ENCODE measurements at regions not wholly inside any gene's neighbourhood (a gene's known extent, or its start where the extent isn't known, plus 50 kb on each side); places are given as distances from the start of the nearest gene placed in this dataset.

DNA sequence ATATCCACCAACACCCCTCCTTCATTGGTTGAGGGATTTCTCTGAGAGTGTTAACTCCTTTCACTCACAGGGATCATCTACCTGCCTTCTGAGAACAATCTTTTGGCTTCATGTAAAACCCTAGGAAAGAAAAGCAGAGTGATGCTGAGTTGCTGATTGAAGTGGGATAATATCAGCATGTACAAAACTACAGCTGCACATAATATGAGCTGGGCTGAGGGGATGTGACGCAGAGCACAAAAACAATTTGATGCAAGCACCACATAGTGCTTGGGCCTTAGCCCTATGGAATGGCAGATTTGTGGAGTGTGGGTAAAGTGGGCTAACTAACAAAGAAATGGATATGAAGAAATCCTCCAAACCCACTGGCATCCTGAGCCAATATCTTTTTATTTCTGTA is 267.6 kb upstream of the KCNH8 start:
- TF ChIP-seq, protein P1, sequence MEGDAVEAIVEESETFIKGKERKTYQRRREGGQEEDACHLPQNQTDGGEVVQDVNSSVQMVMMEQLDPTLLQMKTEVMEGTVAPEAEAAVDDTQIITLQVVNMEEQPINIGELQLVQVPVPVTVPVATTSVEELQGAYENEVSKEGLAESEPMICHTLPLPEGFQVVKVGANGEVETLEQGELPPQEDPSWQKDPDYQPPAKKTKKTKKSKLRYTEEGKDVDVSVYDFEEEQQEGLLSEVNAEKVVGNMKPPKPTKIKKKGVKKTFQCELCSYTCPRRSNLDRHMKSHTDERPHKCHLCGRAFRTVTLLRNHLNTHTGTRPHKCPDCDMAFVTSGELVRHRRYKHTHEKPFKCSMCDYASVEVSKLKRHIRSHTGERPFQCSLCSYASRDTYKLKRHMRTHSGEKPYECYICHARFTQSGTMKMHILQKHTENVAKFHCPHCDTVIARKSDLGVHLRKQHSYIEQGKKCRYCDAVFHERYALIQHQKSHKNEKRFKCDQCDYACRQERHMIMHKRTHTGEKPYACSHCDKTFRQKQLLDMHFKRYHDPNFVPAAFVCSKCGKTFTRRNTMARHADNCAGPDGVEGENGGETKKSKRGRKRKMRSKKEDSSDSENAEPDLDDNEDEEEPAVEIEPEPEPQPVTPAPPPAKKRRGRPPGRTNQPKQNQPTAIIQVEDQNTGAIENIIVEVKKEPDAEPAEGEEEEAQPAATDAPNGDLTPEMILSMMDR (IDR thresholded peaks at IDR 0.05; ENCODE audit: low read depth, low read length, missing control alignments): no peak
- no peak for DNase-seq (ENCODE audit: low read depth)
- no peak overlapping the region for H3K4me3 ChIP-seq (ENCODE audit: low read depth, low read length)

GRCh38 chr3:18872466-18872865 is 275.8 kb upstream of the KCNH8 start:
- TF ChIP-seq, protein P1 (IDR thresholded peaks at IDR 0.05; ENCODE audit: low read depth, low read length, missing control alignments): peak; percentile 50
- no peak for DNase-seq (ENCODE audit: low read depth)
- no peak overlapping the region for H3K4me3 ChIP-seq (ENCODE audit: low read depth, low read length)

DNA sequence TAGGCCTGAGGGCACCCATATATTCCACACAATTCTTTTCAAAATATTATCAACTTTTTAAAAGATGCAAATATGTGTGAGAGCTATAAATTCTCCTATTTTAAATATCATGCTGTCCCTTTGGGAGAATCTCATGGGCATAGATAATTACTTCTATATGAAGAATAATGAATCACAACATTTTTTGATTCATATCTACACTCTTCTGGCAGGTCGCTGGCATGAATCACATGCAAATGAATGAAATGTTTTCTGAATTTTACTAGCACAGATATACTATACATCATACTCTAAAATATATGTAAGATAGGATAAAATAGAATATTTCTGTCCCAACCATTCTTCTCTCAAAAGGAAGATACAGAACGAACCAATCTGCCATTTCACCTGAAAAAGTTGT is 277.7 kb upstream of the KCNH8 start:
- TF ChIP-seq, protein P1 (IDR thresholded peaks at IDR 0.05; ENCODE audit: low read depth, low read length, missing control alignments): no peak
- H3K4me3 ChIP-seq (ENCODE audit: low read depth, low read length): no peak overlapping the region
- no peak for DNase-seq (ENCODE audit: low read depth)

- DNase-seq (ENCODE audit: low read depth): no peak
- TF ChIP-seq, protein P1 (IDR thresholded peaks at IDR 0.05; ENCODE audit: low read depth, low read length, missing control alignments): no peak
- H3K4me3 ChIP-seq (ENCODE audit: low read depth, low read length): no peak overlapping the region
Observed at GRCh38 chr3:18870074-18870640, 278.2 kb upstream of the KCNH8 start.

GRCh38 chr3:18868911-18869689 is 279.2 kb upstream of the KCNH8 start:
- no peak overlapping the region for H3K4me3 ChIP-seq (ENCODE audit: low read depth, low read length)
- TF ChIP-seq, protein P1 (IDR thresholded peaks at IDR 0.05; ENCODE audit: low read depth, low read length, missing control alignments): no peak

DNA sequence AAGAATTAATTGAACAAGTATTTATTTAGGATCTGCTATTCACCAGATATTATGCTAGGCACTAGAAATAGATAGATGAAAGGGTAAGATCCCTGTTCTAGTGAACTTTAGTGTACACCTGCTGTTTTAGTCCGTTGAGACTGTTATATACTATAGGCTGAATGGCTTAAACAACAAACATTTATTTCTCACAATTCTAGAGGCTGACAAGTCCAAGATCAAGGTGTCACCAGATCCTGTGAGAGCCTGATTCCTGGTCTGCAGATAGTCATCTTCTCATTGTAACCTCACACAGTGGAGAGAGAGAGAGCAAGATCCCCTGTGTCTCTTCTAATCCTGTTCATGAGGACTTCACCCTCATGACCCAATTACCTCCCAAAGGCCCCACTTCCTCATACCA is 281.4 kb upstream of the KCNH8 start:
- no peak overlapping the region for H3K4me3 ChIP-seq (ENCODE audit: low read depth, low read length)
- DNase-seq (ENCODE audit: low read depth): no peak
- TF ChIP-seq, protein P1 (IDR thresholded peaks at IDR 0.05; ENCODE audit: low read depth, low read length, missing control alignments): no peak

More at GRCh38 chr3:18868911-18869689, 279.2 kb upstream of the KCNH8 start:
- DNase-seq (ENCODE audit: low read depth): no peak

All from GM12864 (cell line).